Trophoblast cell (in vitro differentiated cells and primary cell): ENCODE measurements at regions not wholly inside any gene's neighbourhood (a gene's known extent, or its start where the extent isn't known, plus 50 kb on each side); places are given as distances from the start of the nearest gene placed in this dataset.

Experiments used
- DNase-seq, 2 donors: peaks; one replicate each; pipeline ENCODE4 v3.0.0-alpha.2; 2016
- H2AFZ ChIP-seq: 2 replicates; pipeline ENCODE4 v1.6.1; 2013; ENCODE audit warnings: low read length, moderate library complexity, mild to moderate bottlenecking; ENCODE audit not compliant: insufficient read depth, poor library complexity
- H2AK5ac ChIP-seq: 2 replicates; pipeline ENCODE4 v1.6.1; 2013; ENCODE audit warnings: mild to moderate bottlenecking, low read length
- H2BK120ac ChIP-seq: 2 replicates; pipeline ENCODE4 v1.6.1; 2013; ENCODE audit warnings: low read length, mild to moderate bottlenecking, moderate library complexity; ENCODE audit not compliant: insufficient read depth, poor library complexity
- H2BK12ac ChIP-seq: 2 replicates; pipeline ENCODE4 v1.6.1; 2013; ENCODE audit warnings: mild to moderate bottlenecking, low read length, moderate library complexity
- H2BK5ac ChIP-seq: 2 replicates; pipeline ENCODE4 v1.6.1; 2013; ENCODE audit warnings: low read length, low read depth, moderate library complexity, mild to moderate bottlenecking; ENCODE audit not compliant: poor library complexity
- H3K14ac ChIP-seq: 2 replicates; pipeline ENCODE4 v1.6.1; 2013; ENCODE audit warnings: mild to moderate bottlenecking, low read length
- H3K18ac ChIP-seq: 2 replicates; pipeline ENCODE4 v1.6.1; 2013; ENCODE audit warnings: mild to moderate bottlenecking, low read length
- H3K23ac ChIP-seq: 2 replicates; pipeline ENCODE4 v1.6.1; 2013; ENCODE audit warnings: low read length
- H3K27ac ChIP-seq: 2 replicates; pipeline ENCODE4 v1.5.1; 2013; ENCODE audit warnings: low read depth, mild to moderate bottlenecking, inconsistent platforms, low read length, moderate library complexity
- H3K27me3 ChIP-seq: 2 replicates; pipeline ENCODE4 v1.6.1; 2013; ENCODE audit warnings: inconsistent platforms, mild to moderate bottlenecking, low read length, moderate library complexity; ENCODE audit not compliant: insufficient read depth
- H3K36me3 ChIP-seq, 2 experiments: 1 replicate in 1 of 2; 2 replicates in 1 of 2; pipeline ENCODE4 v1.6.1; 2013; ENCODE audit warnings: low read length in 2 of 2, mild to moderate bottlenecking in 2 of 2, moderate library complexity in 1 of 2; ENCODE audit not compliant: insufficient read depth in 2 of 2, control insufficient read depth in 1 of 2
- H3K4ac ChIP-seq: 2 replicates; pipeline ENCODE4 v1.6.1; 2013; ENCODE audit warnings: low read depth, mild to moderate bottlenecking, low read length, moderate library complexity
- H3K4me1 ChIP-seq, 2 experiments: 1 replicate in 1 of 2; 2 replicates in 1 of 2; pipeline ENCODE4 v1.6.1; 2013; ENCODE audit warnings: low read length in 2 of 2, mild to moderate bottlenecking in 2 of 2, moderate library complexity in 1 of 2; ENCODE audit not compliant: insufficient read depth in 2 of 2, control insufficient read depth in 1 of 2
- H3K4me2 ChIP-seq: 2 replicates; pipeline ENCODE4 v1.6.1; 2013; ENCODE audit warnings: inconsistent platforms, mild to moderate bottlenecking, low read length, moderate library complexity
- H3K4me3 ChIP-seq: 2 replicates; pipeline ENCODE4 v1.5.1; 2013; ENCODE audit warnings: mild to moderate bottlenecking, low read depth, low read length, inconsistent platforms
- H3K79me1 ChIP-seq: one replicate; pipeline ENCODE4 v1.6.1; 2013; ENCODE audit warnings: low read length
- H3K79me2 ChIP-seq: 2 replicates; pipeline ENCODE4 v1.6.1; 2013; ENCODE audit warnings: low read length, mild to moderate bottlenecking; ENCODE audit not compliant: control insufficient read depth, insufficient read depth, poor library complexity
- H3K9ac ChIP-seq: 2 replicates; pipeline ENCODE4 v1.6.1; 2013; ENCODE audit warnings: mild to moderate bottlenecking, low read length
- H3K9me3 ChIP-seq: 2 replicates; pipeline ENCODE4 v1.6.1; 2013; ENCODE audit warnings: low read depth, mild to moderate bottlenecking, control low read depth, inconsistent platforms, low read length; ENCODE audit not compliant: insufficient read depth
- H4K12ac ChIP-seq: 2 replicates; pipeline ENCODE4 v1.6.1; 2013; ENCODE audit warnings: low read depth, mild to moderate bottlenecking, low read length, moderate library complexity
- H4K8ac ChIP-seq: 2 replicates; pipeline ENCODE4 v1.6.1; 2013; ENCODE audit warnings: low read depth, mild to moderate bottlenecking, low read length, moderate library complexity
- H4K91ac ChIP-seq: one replicate; pipeline ENCODE4 v1.6.1; 2013; ENCODE audit warnings: low read depth, mild to moderate bottlenecking, low read length, moderate library complexity
- WGBS: extraction: QIAGEN DNeasy Blood & Tissue Kit; methylation state at CpG from one replicate; pipeline ENCODE4 v1.1.7; 2013; ENCODE audit warnings: missing lambda C conversion rate; ENCODE audit not compliant: insufficient read length, insufficient coverage; ENCODE audit errors: extremely low coverage; 5-methylcytosine and 5-hydroxymethylcytosine counted together

GRCh38 chr11:25441421-25441820, 890.5 kb upstream of the ANO3 start:
- no peak overlapping the region for H4K8ac ChIP-seq
- H3K27ac ChIP-seq = no peak overlapping the region
- no peak overlapping the region for H3K4ac ChIP-seq
- H3K4me3 ChIP-seq = no peak overlapping the region
- no peaks in the 10 kb centered on the region for H3K4me1 ChIP-seq
- no peak overlapping the region for H3K9ac ChIP-seq
- H3K14ac ChIP-seq = no peak overlapping the region
- no peak overlapping the region for H2AK5ac ChIP-seq
- no peak overlapping the region for H3K23ac ChIP-seq
- no peak for DNase-seq
- H2BK5ac ChIP-seq = no peak overlapping the region
- no CpG with 5 or more reads among the region's 3 CpGs for WGBS
- H2BK12ac ChIP-seq = no peak overlapping the region
- no peak overlapping the region for H3K18ac ChIP-seq
- no peaks in the 10 kb centered on the region for H3K79me1 ChIP-seq
- no peak overlapping the region for H2AFZ ChIP-seq
- no peaks in the 10 kb centered on the region for H3K9me3 ChIP-seq
- no peak overlapping the region for H4K12ac ChIP-seq
- H3K4me2 ChIP-seq = no peak overlapping the region
- no peaks in the 10 kb centered on the region for H3K79me2 ChIP-seq
- H3K36me3 ChIP-seq = no peaks in the 10 kb centered on the region
- no peaks in the 10 kb centered on the region for H3K27me3 ChIP-seq
- H2BK120ac ChIP-seq = no peak overlapping the region
- H4K91ac ChIP-seq = no peak overlapping the region

- no peak overlapping the region for H2BK120ac ChIP-seq
- no peak overlapping the region for H3K4ac ChIP-seq
- H3K18ac ChIP-seq = no peak overlapping the region
- H3K4me2 ChIP-seq = no peak overlapping the region
- H4K12ac ChIP-seq = no peak overlapping the region
- no peak overlapping the region for H3K27ac ChIP-seq
- no peaks in the 10 kb centered on the region for H3K27me3 ChIP-seq
- no peak overlapping the region for H2BK12ac ChIP-seq
- no peak overlapping the region for H3K23ac ChIP-seq
- no peaks in the 10 kb centered on the region for H3K9me3 ChIP-seq
- no peak overlapping the region for H2AK5ac ChIP-seq
- no peak overlapping the region for H3K4me3 ChIP-seq
- H3K79me2 ChIP-seq = no peaks in the 10 kb centered on the region
- H4K8ac ChIP-seq = no peak overlapping the region
- H2BK5ac ChIP-seq = no peak overlapping the region
- DNase-seq = no peak
- no peak overlapping the region for H4K91ac ChIP-seq
- no peaks in the 10 kb centered on the region for H3K4me1 ChIP-seq
- no peaks in the 10 kb centered on the region for H3K36me3 ChIP-seq
- H3K79me1 ChIP-seq = no peaks in the 10 kb centered on the region
- H3K9ac ChIP-seq = no peak overlapping the region
- H3K14ac ChIP-seq = no peak overlapping the region
- H2AFZ ChIP-seq = no peak overlapping the region
- WGBS = no CpG with 5 or more reads among the region's 1 CpG
Observed at GRCh38 chr11:25449091-25449490, 882.8 kb upstream of the ANO3 start.

- Histone ChIP-seq H4K91ac (no peak overlapping the region), H3K18ac (no peak overlapping the region), H3K79me1 (no peaks in the 10 kb centered on the region), H2AFZ (no peak overlapping the region), H4K8ac (no peak overlapping the region), H3K14ac (no peak overlapping the region), H3K23ac (no peak overlapping the region), H3K36me3 (no peaks in the 10 kb centered on the region), H3K4me2 (no peak overlapping the region), H3K9me3 (no peaks in the 10 kb centered on the region), H2BK5ac (no peak overlapping the region), H2AK5ac (no peak overlapping the region), H3K9ac (no peak overlapping the region), H3K79me2 (no peaks in the 10 kb centered on the region), H2BK120ac (no peak overlapping the region), H3K27ac (no peak overlapping the region), H3K27me3 (no peaks in the 10 kb centered on the region), H3K4ac (no peak overlapping the region), H3K4me1 (no peaks in the 10 kb centered on the region), H3K4me3 (no peak overlapping the region), H4K12ac (no peak overlapping the region), H2BK12ac (no peak overlapping the region)
- WGBS = no CpG with 5 or more reads among the region's 8 CpGs
- DNase-seq = no peak
Observed at GRCh38 chr11:25453471-25453870, 878.5 kb upstream of the ANO3 start.

DNA sequence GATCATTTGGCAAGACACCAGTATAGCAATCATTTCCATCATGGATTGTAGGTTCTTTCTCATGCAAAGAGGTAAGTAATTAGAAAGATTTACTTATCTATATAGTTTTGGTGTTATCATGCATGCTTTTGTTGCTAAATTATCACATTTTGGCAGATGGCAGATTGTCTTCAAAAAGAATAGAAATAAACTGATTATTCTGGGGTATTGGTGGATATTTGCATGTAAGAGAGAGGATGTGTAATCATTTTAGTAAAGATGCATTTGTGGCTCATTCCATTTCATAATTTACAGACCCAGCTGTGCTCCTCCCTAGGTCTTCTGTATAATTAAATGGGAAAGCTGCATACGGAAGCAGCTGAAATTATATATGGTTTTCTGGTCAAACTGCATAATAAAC, 875.7 kb upstream of the ANO3 start:
- Histone ChIP-seq H2AK5ac (no peak overlapping the region), H3K18ac (no peak overlapping the region), H4K12ac (no peak overlapping the region), H2BK12ac (no peak overlapping the region), H3K23ac (no peak overlapping the region), H4K91ac (no peak overlapping the region), H3K9ac (no peak overlapping the region), H3K14ac (no peak overlapping the region), H3K27ac (no peak overlapping the region), H3K9me3 (no peaks in the 10 kb centered on the region), H3K4me2 (no peak overlapping the region), H3K79me2 (no peaks in the 10 kb centered on the region), H2BK5ac (no peak overlapping the region), H2AFZ (no peak overlapping the region), H2BK120ac (no peak overlapping the region), H3K4ac (no peak overlapping the region), H4K8ac (no peak overlapping the region), H3K4me3 (no peak overlapping the region), H3K79me1 (no peaks in the 10 kb centered on the region), H3K36me3 (no peaks in the 10 kb centered on the region), H3K27me3 (no peaks in the 10 kb centered on the region), H3K4me1 (no peaks in the 10 kb centered on the region)
- WGBS = no CpG with 5 or more reads among the region's 1 CpG
- no peak for DNase-seq
